IMR-90 (cell line): ENCODE measurements at regions not wholly inside any gene's neighbourhood (a gene's known extent, or its start where the extent isn't known, plus 50 kb on each side); places are given as distances from the start of the nearest gene placed in this dataset.

Experiments used
- ATAC-seq: fragments of 200-7000 bp; cut with Tn5 transposase; 2 replicates; pipeline ENCODE4 v1.9.1; 2020; ENCODE audit warnings: low read depth, mild to moderate bottlenecking, moderate library complexity
- BruUV-seq: library from RNA; stranded (reverse); fragments of 400-500 nt; replicated peaks from 2 replicates; lab custom pipeline; 2021; lab: Mats Ljungman, UMichigan
- CTCF ChIA-PET: fragments of 300-600 bp; formaldehyde crosslinking; extraction: SDS; loops from one replicate; lab custom pipeline; 2021; ENCODE audit warnings: antibody characterized with exemption; lab: Yijun Ruan, JAX
- POLR2A ChIA-PET: fragments of 300-600 bp; sonication (Branson Sonifier 250); formaldehyde crosslinking; loops from one replicate; lab custom pipeline; 2022; ENCODE audit warnings: antibody characterized with exemption; ENCODE audit not compliant: unreplicated experiment; lab: Charles Lee
- DNase-seq: peaks from one replicate; pipeline ENCODE4 v3.0.0; 2013
- H2AFZ ChIP-seq: replicated peaks from 2 replicates; pipeline ENCODE3; 2013; ENCODE audit warnings: low read length, mild to moderate bottlenecking; ENCODE audit not compliant: poor library complexity
- H2AK5ac ChIP-seq: 2 replicates; pipeline ENCODE4 v1.6.1; 2013; ENCODE audit warnings: low read depth, low read length, inconsistent platforms
- H2AK9ac ChIP-seq: replicated peaks from 2 replicates; pipeline ENCODE3; 2013; ENCODE audit warnings: mild to moderate bottlenecking, low read depth, low read length, moderate library complexity; ENCODE audit not compliant: poor library complexity
- H2BK120ac ChIP-seq: 2 replicates; pipeline ENCODE4 v1.6.1; 2013; ENCODE audit warnings: low read depth, low read length, inconsistent platforms
- H2BK15ac ChIP-seq: 3 replicates; pipeline ENCODE4 v1.6.1; 2013; ENCODE audit warnings: low read depth, low read length, inconsistent platforms
- H2BK20ac ChIP-seq: 2 replicates; pipeline ENCODE4 v1.6.1; 2013; ENCODE audit warnings: low read depth, mild to moderate bottlenecking, inconsistent platforms, low read length, moderate library complexity
- H2BK5ac ChIP-seq: 2 replicates; pipeline ENCODE4 v1.6.1; 2013; ENCODE audit warnings: mild to moderate bottlenecking, low read depth, low read length, inconsistent platforms; ENCODE audit not compliant: poor library complexity, severe bottlenecking
- H3K14ac ChIP-seq: replicated peaks from 2 replicates; pipeline ENCODE4 v1.6.1; 2013; ENCODE audit warnings: low read depth, low read length, inconsistent platforms
- H3K18ac ChIP-seq: 2 replicates; pipeline ENCODE4 v1.6.1; 2013; ENCODE audit warnings: low read depth, low read length, control low read depth
- H3K23ac ChIP-seq: 2 replicates; pipeline ENCODE4 v1.6.1; 2013; ENCODE audit warnings: low read depth, low read length, inconsistent platforms
- H3K27ac ChIP-seq: 2 replicates; pipeline ENCODE4 v1.5.1; 2013; ENCODE audit warnings: mild to moderate bottlenecking, control low read depth, low read length; ENCODE audit not compliant: insufficient read depth
- H3K27me3 ChIP-seq: 2 replicates; pipeline ENCODE4 v1.6.1; 2013; ENCODE audit warnings: low read length; ENCODE audit not compliant: control insufficient read depth, insufficient read depth
- H3K36me3 ChIP-seq: 2 replicates; pipeline ENCODE4 v1.6.1; 2013; ENCODE audit warnings: low read length, mixed read lengths; ENCODE audit not compliant: control insufficient read depth, insufficient read depth
- H3K4ac ChIP-seq: 2 replicates; pipeline ENCODE4 v1.6.1; 2013; ENCODE audit warnings: low read depth, low read length, inconsistent platforms
- H3K4me1 ChIP-seq: 2 replicates; pipeline ENCODE4 v1.6.1; 2013; ENCODE audit warnings: low read length, mixed read lengths; ENCODE audit not compliant: control insufficient read depth, insufficient read depth
- H3K4me2 ChIP-seq: 2 replicates; pipeline ENCODE4 v1.6.1; 2013; ENCODE audit warnings: low read depth, mild to moderate bottlenecking, control low read depth, low read length, moderate library complexity
- H3K4me3 ChIP-seq: 2 replicates; pipeline ENCODE4 v1.5.1; 2013; ENCODE audit warnings: low read depth, mild to moderate bottlenecking, control low read depth, low read length, moderate library complexity; ENCODE audit not compliant: insufficient read depth
- H3K56ac ChIP-seq: 2 replicates; pipeline ENCODE4 v1.6.1; 2013; ENCODE audit warnings: low read length, inconsistent platforms; ENCODE audit not compliant: insufficient read depth; ENCODE audit errors: extremely low read depth
- H3K79me1 ChIP-seq, 2 experiments: 2 replicates each; pipeline ENCODE4 v1.6.1; 2013; ENCODE audit warnings: low read length in 2 of 2, inconsistent platforms in 1 of 2, low read depth in 1 of 2
- H3K9ac ChIP-seq: 2 replicates; pipeline ENCODE4 v1.6.1; 2013; ENCODE audit warnings: low read depth, low read length, control low read depth
- H3K9me1 ChIP-seq: 2 replicates; pipeline ENCODE4 v1.6.1; 2013; ENCODE audit warnings: low read length, inconsistent platforms; ENCODE audit not compliant: insufficient read depth
- H3K9me3 ChIP-seq: 2 replicates; pipeline ENCODE4 v1.6.1; 2013; ENCODE audit warnings: low read length; ENCODE audit not compliant: control insufficient read depth, insufficient read depth
- H4K20me1 ChIP-seq: 2 replicates; pipeline ENCODE4 v1.6.1; 2013; ENCODE audit warnings: low read length, inconsistent platforms; ENCODE audit not compliant: insufficient read depth
- H4K5ac ChIP-seq: 2 replicates; pipeline ENCODE4 v1.6.1; 2013; ENCODE audit warnings: mild to moderate bottlenecking, low read depth, low read length, control low read depth
- H4K8ac ChIP-seq, 2 experiments: 2 replicates each; pipeline ENCODE4 v1.6.1; 2013; ENCODE audit warnings: low read depth in 2 of 2, low read length in 2 of 2, control low read depth in 1 of 2, inconsistent platforms in 1 of 2
- H4K91ac ChIP-seq: 2 replicates; pipeline ENCODE4 v1.6.1; 2013; ENCODE audit warnings: low read depth, low read length, inconsistent platforms; ENCODE audit not compliant: insufficient read depth
- BHLHE40 ChIP-seq: fragments of 150-350 bp; IDR thresholded peaks from 2 replicates; pipeline ENCODE4 v1.6.1; 2016; ENCODE audit warnings: mild to moderate bottlenecking, low read depth, low read length
- CEBPB ChIP-seq: IDR thresholded peaks from 2 replicates; pipeline ENCODE4 v1.6.1; 2012; ENCODE audit warnings: low read depth, low read length, improper control_type of control experiment
- CHD1 ChIP-seq: IDR thresholded peaks from 2 replicates; pipeline ENCODE4 v1.6.1; 2012; ENCODE audit warnings: low read depth, low read length, improper control_type of control experiment
- CTCF ChIP-seq: conservative IDR thresholded peaks from 2 replicates; pipeline ENCODE4 v1.5.1; 2012; ENCODE audit warnings: mild to moderate bottlenecking, low read depth, low read length, improper control_type of control experiment
- ELK1 ChIP-seq: fragments of 150-350 bp; IDR thresholded peaks from 2 replicates; pipeline ENCODE4 v1.6.1; 2016; ENCODE audit warnings: low read depth, mild to moderate bottlenecking, low read length, moderate library complexity, borderline replicate concordance
- FOS ChIP-seq: fragments of 150-350 bp; IDR thresholded peaks from 2 replicates; pipeline ENCODE4 v1.6.1; 2016; ENCODE audit warnings: low read depth, low read length
- MAFK ChIP-seq: IDR thresholded peaks from 2 replicates; pipeline ENCODE4 v1.6.1; 2012; ENCODE audit warnings: low read depth, low read length, improper control_type of control experiment
- MAZ ChIP-seq: IDR thresholded peaks from 2 replicates; pipeline ENCODE4 v1.6.1; 2012; ENCODE audit warnings: low read depth, mild to moderate bottlenecking, low read length, improper control_type of control experiment, moderate library complexity, borderline replicate concordance
- MXI1 ChIP-seq: IDR thresholded peaks from 2 replicates; pipeline ENCODE4 v1.6.1; 2012; ENCODE audit warnings: low read depth, mild to moderate bottlenecking, low read length, moderate library complexity, borderline replicate concordance
- NFE2L2 ChIP-seq: fragments of 150-350 bp; IDR thresholded peaks from 2 replicates; pipeline ENCODE4 v1.6.1; 2016; ENCODE audit warnings: low read depth, mild to moderate bottlenecking, low read length
- POLR2A ChIP-seq: IDR thresholded peaks from 2 replicates; pipeline ENCODE4 v1.6.1; 2012; ENCODE audit warnings: mild to moderate bottlenecking, low read depth, low read length
- RAD21 ChIP-seq: IDR thresholded peaks from 2 replicates; pipeline ENCODE4 v1.6.1; 2012; ENCODE audit warnings: low read length, improper control_type of control experiment
- RCOR1 ChIP-seq: IDR thresholded peaks from 2 replicates; pipeline ENCODE4 v1.6.1; 2012; ENCODE audit warnings: mild to moderate bottlenecking, low read length, improper control_type of control experiment; ENCODE audit not compliant: insufficient replicate concordance
- RFX5 ChIP-seq: IDR thresholded peaks from 2 replicates; pipeline ENCODE4 v1.8.0; 2012; ENCODE audit warnings: low read depth, mild to moderate bottlenecking, low read length, moderate library complexity
- SMC3 ChIP-seq: fragments of 150-350 bp; IDR thresholded peaks from 2 replicates; pipeline ENCODE4 v1.6.1; 2016; ENCODE audit warnings: low read depth, mild to moderate bottlenecking, antibody characterized with exemption, low read length, moderate library complexity
- USF2 ChIP-seq: fragments of 150-350 bp; IDR thresholded peaks from 2 replicates; pipeline ENCODE4 v1.6.1; 2017; ENCODE audit warnings: mild to moderate bottlenecking, antibody characterized with exemption, low read length, low read depth
- WGBS, 2 experiments: methylation state at CpG; one replicate each; pipeline versions ENCODE4 v1.1.5 to v1.1.7; 2013; ENCODE audit warnings: missing lambda C conversion rate in 2 of 2; ENCODE audit not compliant: insufficient read length in 1 of 2; ENCODE audit errors: extremely low coverage in 2 of 2; 5-methylcytosine and 5-hydroxymethylcytosine counted together
- dilution Hi-C: fragments of 300-500 bp; cut with HindIII; formaldehyde crosslinking; loops from one replicate; pipeline ENCODE4 v1.14.3; 2018; ENCODE audit warnings: low sequenced_read_pairs; ENCODE audit not compliant: unreplicated experiment
- in situ Hi-C: fragments of 300-500 bp; cut with MboI; formaldehyde crosslinking; loops from 3 replicates; pipeline ENCODE4 v1.14.3; 2019; ENCODE audit warnings: low sequenced_read_pairs, inconsistent platforms, mixed read lengths
- intact Hi-C: fragments of 100-400 bp; cut with micrococcal nuclease; formaldehyde crosslinking; loops from 2 replicates; pipeline ENCODE4 v1.10.0; 2022

- H4K91ac ChIP-seq, result no peak overlapping the region
- H4K8ac ChIP-seq, result no peak overlapping the region
- no peak overlapping the region for H4K5ac ChIP-seq
- in situ Hi-C loops (no loop called here), intact Hi-C loops (no loop called here), dilution Hi-C loops (no loop called here)
- H3K79me1 ChIP-seq, result no peaks in the 10 kb centered on the region
- no CpG with 5 or more reads among the region's 1 CpG for WGBS, 2 experiments
- H2BK5ac ChIP-seq, result no peak overlapping the region
- DNase-seq (no peak), ATAC-seq (no peak)
- no peak overlapping the region for H3K18ac ChIP-seq
- H2AFZ ChIP-seq, result no peak overlapping the region
- H2BK20ac ChIP-seq, result no peak overlapping the region
- H3K9me3 ChIP-seq, result no peaks in the 10 kb centered on the region; the same call in none of the 2 replicates
- no peaks in the 10 kb centered on the region for H3K9me1 ChIP-seq
- no peak overlapping the region for H3K4ac ChIP-seq
- H3K4me2 ChIP-seq, result no peak overlapping the region
- no TSS peak for BruUV-seq
- H3K27me3 ChIP-seq, result no peaks in the 10 kb centered on the region
- CTCF ChIA-PET, result no interaction called here
- H3K36me3 ChIP-seq, result no peaks in the 10 kb centered on the region
- no peaks in the 10 kb centered on the region for H4K20me1 ChIP-seq
- no peak overlapping the region for H3K56ac ChIP-seq
- H2AK5ac ChIP-seq, result no peak overlapping the region
- H3K9ac ChIP-seq, result no peak overlapping the region
- no peak overlapping the region for H3K14ac ChIP-seq
- no peak overlapping the region for H3K4me3 ChIP-seq
- no peak overlapping the region for H2BK15ac ChIP-seq
- H3K23ac ChIP-seq, result no peak overlapping the region
- H2BK120ac ChIP-seq, result no peak overlapping the region
- TF ChIP-seq CTCF (no peak), SMC3 (no peak), RFX5 (no peak), NFE2L2 (no peak), RAD21 (no peak), CHD1 (no peak), FOS (no peak), ELK1 (no peak), MXI1 (no peak), POLR2A (no peak), BHLHE40 (no peak), RCOR1 (no peak), CEBPB (no peak), MAZ (no peak), USF2 (no peak), MAFK (no peak)
- no peak overlapping the region for H3K27ac ChIP-seq
- no peak overlapping the region for H2AK9ac ChIP-seq
- POLR2A ChIA-PET, result no interaction called here
- H3K4me1 ChIP-seq, result no peaks in the 10 kb centered on the region
Observed at GRCh38 chr5:126168785-126169184, 254.4 kb upstream of the GRAMD2B start.
